Right atrium auricular region (tissue), 2 donors: ENCODE measurements at regions not wholly inside any gene's neighbourhood (a gene's known extent, or its start where the extent isn't known, plus 50 kb on each side); places are given as distances from the start of the nearest gene placed in this dataset.

Source experiments
- DNase-seq: peaks from one replicate; pipeline ENCODE4 v3.0.0-alpha.2; 2019; ENCODE audit warnings: low spot score
- H3K27ac ChIP-seq, 2 donors: fragments of 200-600 bp; sonication (generic); 1 replicate in 1 of 2; 2 replicates in 1 of 2; pipeline ENCODE4 v1.5.1; 2016 to 2019
- H3K27me3 ChIP-seq, 2 donors: fragments of 200-600 bp; sonication (generic); one replicate each; pipeline versions ENCODE4 v1.5.1 to v1.6.0; 2017 to 2019
- H3K36me3 ChIP-seq: fragments of 200-600 bp; sonication (generic); one replicate; pipeline ENCODE4 v1.5.1; 2016
- H3K4me1 ChIP-seq, 2 donors: fragments of 200-600 bp; sonication (generic); one replicate each; pipeline versions ENCODE4 v1.5.1 to v1.6.0; 2017 to 2019
- H3K4me3 ChIP-seq, 2 donors: fragments of 200-600 bp; sonication (generic); 1 replicate in 1 of 2; 2 replicates in 1 of 2; pipeline ENCODE4 v1.5.1; 2017 to 2019; ENCODE audit warnings: mild to moderate bottlenecking in 1 of 2, moderate library complexity in 1 of 2
- H3K9me3 ChIP-seq, 2 donors: fragments of 200-600 bp; sonication (generic); one replicate each; pipeline ENCODE4 v1.5.1; 2019
- CTCF ChIP-seq, 2 donors: fragments of 200-600 bp; sonication (generic); IDR thresholded peaks; one replicate each; pipeline ENCODE4 v1.5.1; 2019; ENCODE audit warnings: antibody characterized with exemption in 2 of 2

- H3K4me3 ChIP-seq, result no peak overlapping the region
- no peaks in the 10 kb centered on the region for H3K27me3 ChIP-seq
- H3K4me1 ChIP-seq, result peaks cover 0 to 5% of the 10 kb centered on the region in 2 donors
- no peak for TF ChIP-seq CTCF (IDR thresholded peaks at IDR 0.05)
- H3K27ac ChIP-seq, result no peak overlapping the region
- DNase-seq, result no peak
- H3K9me3 ChIP-seq, result no peaks in the 10 kb centered on the region
- H3K36me3 ChIP-seq, result no peaks in the 10 kb centered on the region
Measured at GRCh38 chr6:156396068-156396771, 381.0 kb upstream of the ARID1B start.

- DNase-seq, result no peak
- no peak for TF ChIP-seq CTCF (IDR thresholded peaks at IDR 0.05)
- no peaks in the 10 kb centered on the region for H3K27me3 ChIP-seq
- H3K36me3 ChIP-seq, result no peaks in the 10 kb centered on the region
- H3K4me1 ChIP-seq, result peaks cover 0 to 5% of the 10 kb centered on the region in 2 donors
- no peaks in the 10 kb centered on the region for H3K9me3 ChIP-seq
- H3K27ac ChIP-seq, result no peak overlapping the region
- H3K4me3 ChIP-seq, result no peak overlapping the region
Measured at GRCh38 chr6:156395276-156395675, 381.9 kb upstream of the ARID1B start.

- TF ChIP-seq CTCF (IDR thresholded peaks at IDR 0.05), result no peak
- Histone ChIP-seq H3K9me3 (no peaks in the 10 kb centered on the region), H3K27me3 (no peaks in the 10 kb centered on the region), H3K36me3 (no peaks in the 10 kb centered on the region), H3K4me1 (peaks cover 0 to 5% of the 10 kb centered on the region in 2 donors), H3K27ac (no peak overlapping the region), H3K4me3 (no peak overlapping the region)
- DNase-seq, result no peak
Measured at GRCh38 chr6:156392648-156393047, 384.5 kb upstream of the ARID1B start.

- H3K27ac ChIP-seq, result no peak overlapping the region
- no peaks in the 10 kb centered on the region for H3K27me3 ChIP-seq
- no peak for TF ChIP-seq CTCF (IDR thresholded peaks at IDR 0.05)
- no peaks in the 10 kb centered on the region for H3K36me3 ChIP-seq
- H3K9me3 ChIP-seq, result no peaks in the 10 kb centered on the region
- no peak for DNase-seq
- no peak overlapping the region for H3K4me3 ChIP-seq
- H3K4me1 ChIP-seq, result peaks cover 0 to 3% of the 10 kb centered on the region in 2 donors
Measured at GRCh38 chr6:156391977-156392376, 385.2 kb upstream of the ARID1B start.

- Histone ChIP-seq H3K27ac (no peak overlapping the region), H3K27me3 (no peaks in the 10 kb centered on the region), H3K4me1 (no peaks in the 10 kb centered on the region), H3K9me3 (no peaks in the 10 kb centered on the region), H3K4me3 (no peak overlapping the region), H3K36me3 (no peaks in the 10 kb centered on the region)
- TF ChIP-seq CTCF (IDR thresholded peaks at IDR 0.05), result no peak
- DNase-seq, result no peak
Measured at GRCh38 chr6:156391061-156391672, 386.0 kb upstream of the ARID1B start.
